Lung (tissue), 11 donors: ENCODE measurements at regions not wholly inside any gene's neighbourhood (a gene's known extent, or its start where the extent isn't known, plus 50 kb on each side); places are given as distances from the start of the nearest gene placed in this dataset.

Experiments
- ATAC-seq: fragments of 200-7000 bp; cut with Tn5 transposase; one replicate; pipeline ENCODE4 v1.9.1; 2020; ENCODE audit warnings: moderate number of reproducible peaks; ENCODE audit not compliant: insufficient read depth, low FRiP score
- DNase-seq, 3 donors: peaks; one replicate each; pipeline ENCODE4 v3.0.0-alpha.2; 2013 to 2017
- H3K27ac ChIP-seq, 2 donors: one replicate each; pipeline ENCODE4 v1.5.1; 2013; ENCODE audit warnings: mild to moderate bottlenecking in 2 of 2, moderate library complexity in 2 of 2, control low read depth in 1 of 2, inconsistent platforms in 1 of 2, low read depth in 1 of 2, low read length in 1 of 2
- H3K27me3 ChIP-seq, 3 donors: one replicate each; pipeline ENCODE4 v1.5.1; 2013; ENCODE audit warnings: low read length in 2 of 3; ENCODE audit not compliant: control insufficient read depth in 3 of 3, insufficient read depth in 3 of 3
- H3K36me3 ChIP-seq, 4 donors: one replicate each; pipeline ENCODE4 v1.5.1; 2013; ENCODE audit warnings: low read length in 4 of 4, mild to moderate bottlenecking in 1 of 4, moderate library complexity in 1 of 4; ENCODE audit not compliant: control insufficient read depth in 4 of 4, insufficient read depth in 4 of 4
- H3K4me1 ChIP-seq, 5 donors: one replicate each; pipeline ENCODE4 v1.5.1; 2013; ENCODE audit warnings: low read length in 5 of 5, mild to moderate bottlenecking in 2 of 5, moderate library complexity in 1 of 5; ENCODE audit not compliant: control insufficient read depth in 5 of 5, insufficient read depth in 5 of 5
- H3K4me3 ChIP-seq: one replicate; pipeline ENCODE4 v1.5.1; 2013; ENCODE audit warnings: mild to moderate bottlenecking, control low read depth, moderate library complexity
- H3K9ac ChIP-seq, 2 donors: one replicate each; pipeline ENCODE4 v1.5.1; 2013; ENCODE audit warnings: low read length in 2 of 2, control low read depth in 1 of 2; ENCODE audit not compliant: insufficient read depth in 1 of 2
- H3K9me3 ChIP-seq, 4 donors: one replicate each; pipeline ENCODE4 v1.5.1; 2013; ENCODE audit warnings: low read length in 3 of 4, mild to moderate bottlenecking in 1 of 4, moderate library complexity in 1 of 4; ENCODE audit not compliant: control insufficient read depth in 4 of 4, insufficient read depth in 3 of 4
- CTCF ChIP-seq: IDR thresholded peaks from 2 replicates; pipeline ENCODE4 v1.5.1; 2012; ENCODE audit warnings: mild to moderate bottlenecking; ENCODE audit errors: control extremely low read depth, extremely low read depth
- WGBS, 2 donors: extraction: QIAGEN DNeasy Blood & Tissue Kit; methylation state at CpG; one replicate each; pipeline ENCODE4 v1.1.7; 2013; 5-methylcytosine and 5-hydroxymethylcytosine counted together
- donor health status: control.
- donor health status: control.
- donor health status: Bipolar disorder and iron deficiency.
- donor health status: healthy.
- donor health status: DM: yes; HTN: yes; CAD: no.

GRCh38 chr10:89101943-89102342, 105.2 kb downstream of the CH25H start:
- ATAC-seq = no peak
- H3K27me3 ChIP-seq = no peaks in the 10 kb centered on the region
- no peak for TF ChIP-seq CTCF
- H3K4me1 ChIP-seq = no peaks in the 10 kb centered on the region
- no peak overlapping the region for H3K4me3 ChIP-seq
- no peak for DNase-seq
- no peaks in the 10 kb centered on the region for H3K36me3 ChIP-seq
- H3K9ac ChIP-seq = no peak overlapping the region
- WGBS, 2 donors = 76 to 90% methylated on average over 4 of the region's 4 CpGs
- no peak overlapping the region for H3K27ac ChIP-seq
- no peaks in the 10 kb centered on the region for H3K9me3 ChIP-seq

GRCh38 chr10:89100680-89101079, 106.4 kb downstream of the CH25H start:
- DNase-seq (no peak), ATAC-seq (no peak)
- Histone ChIP-seq H3K4me1 (no peaks in the 10 kb centered on the region), H3K27me3 (no peaks in the 10 kb centered on the region), H3K27ac (no peak overlapping the region), H3K4me3 (no peak overlapping the region), H3K9me3 (no peaks in the 10 kb centered on the region), H3K9ac (no peak overlapping the region), H3K36me3 (no peaks in the 10 kb centered on the region)
- TF ChIP-seq CTCF = no peak
- WGBS, 2 donors = 78 to 89% methylated on average over 4 of the region's 4 CpGs

GRCh38 chr10:89097226-89097625, 106.6 kb downstream of the FAS start:
- Histone ChIP-seq H3K4me1 (no peaks in the 10 kb centered on the region), H3K36me3 (no peaks in the 10 kb centered on the region), H3K27me3 (no peaks in the 10 kb centered on the region), H3K4me3 (no peak overlapping the region), H3K9ac (no peak overlapping the region), H3K9me3 (no peaks in the 10 kb centered on the region), H3K27ac (no peak overlapping the region)
- DNase-seq = no peak
- no peak for TF ChIP-seq CTCF
- ATAC-seq = no peak
- WGBS, 2 donors = 93 to 95% methylated on average over 2 of the region's 2 CpGs

- no peak for TF ChIP-seq CTCF
- no peak overlapping the region for H3K4me3 ChIP-seq
- DNase-seq (no peak), ATAC-seq (no peak)
- 65 to 79% methylated on average over 1 of the region's 1 CpG for WGBS, 2 donors
- no peaks in the 10 kb centered on the region for H3K9me3 ChIP-seq
- no peaks in the 10 kb centered on the region for H3K27me3 ChIP-seq
- no peaks in the 10 kb centered on the region for H3K36me3 ChIP-seq
- peaks cover 0 to 4% (median 0%) of the 10 kb centered on the region in 5 donors for H3K4me1 ChIP-seq
- H3K9ac ChIP-seq = no peak overlapping the region
- no peak overlapping the region for H3K27ac ChIP-seq
Measured at GRCh38 chr10:89095701-89096391, 105.2 kb downstream of the FAS start.
